ENCODE measurements at regions not wholly inside any gene's neighbourhood (a gene's known extent, or its start where the extent isn't known, plus 50 kb on each side); places are given as distances from the start of the nearest gene placed in this dataset.

- Histone ChIP-seq H4K20me1 (replicated peaks; ENCODE audit: control insufficient read depth, extremely low read depth, insufficient read depth, low read length) (no peaks in the 10 kb centered on the region), H3K9me1 (replicated peaks; ENCODE audit: control insufficient read depth, extremely low read depth, insufficient read depth, low read length) (no peaks in the 10 kb centered on the region), H2AFZ (ENCODE audit: low read depth, low read length) (no peak overlapping the region), H3K9ac (replicated peaks; ENCODE audit: extremely low read depth, insufficient read depth, low read length) (no peak overlapping the region), H3K4me3 (replicated peaks in 1 of 3; ENCODE audit: insufficient read depth in 1 of 3, low read depth in 1 of 3, low read length in 3 of 3) (no peak overlapping the region), H3K4me2 (ENCODE audit: insufficient read depth, low read length) (no peak overlapping the region), H3K79me2 (ENCODE audit: control insufficient read depth, insufficient read depth, low read length) (no peaks in the 10 kb centered on the region), H3K9me3 (replicated peaks; ENCODE audit: control insufficient read depth, insufficient read depth, low read length) (no peaks in the 10 kb centered on the region), H3K4me1 (ENCODE audit: control insufficient read depth, extremely low read depth, insufficient read depth, low read length) (no peaks in the 10 kb centered on the region), H3K27me3 (ENCODE audit: control insufficient read depth in 2 of 2, insufficient read depth in 2 of 2, low read length in 2 of 2) (no peaks in the 10 kb centered on the region), H3K36me3 (ENCODE audit: control insufficient read depth in 2 of 2, extremely low read depth in 1 of 2, insufficient read depth in 2 of 2, low read length in 2 of 2) (no peaks in the 10 kb centered on the region), H3K27ac (ENCODE audit: insufficient read depth, low read depth, low read length) (no peak overlapping the region)
- no TSS peak for BruUV-seq (replicated peaks)
- dilution Hi-C loops (cut with MboI; ENCODE audit: extremely low pct_ligation_motif_present, low sequenced_read_pairs): no loop called here
- DNase-seq (ENCODE audit: low read depth, low spot score) (no peak), FAIRE-seq (no peak)
- POLR2A ChIA-PET: no interaction called here
- CTCF ChIA-PET: interaction anchor here (1.0 kb wide), 1 partner anchor 10 kb away, joined by 3 read pairs; no protein-coding TSS in a partner anchor
- intact Hi-C loops (cut with micrococcal nuclease): no loop called here
- TF ChIP-seq GATA2 (IDR thresholded peaks at IDR 0.05; ENCODE audit: insufficient read depth, insufficient read length, low read depth, low read length) (no peak), FOS (IDR thresholded peaks at IDR 0.05; ENCODE audit: borderline replicate concordance, insufficient read depth, low read length) (no peak), POLR2AphosphoS5 (IDR thresholded peaks at IDR 0.05; ENCODE audit: insufficient read depth, low read depth, low read length) (no peak), MAX (IDR thresholded peaks at IDR 0.05; ENCODE audit: insufficient read depth, insufficient read length) (no peak), EZH2 (IDR thresholded peaks at IDR 0.05; ENCODE audit: borderline replicate concordance, low read depth, low read length, severe bottlenecking) (no peak), JUN (IDR thresholded peaks at IDR 0.05; ENCODE audit: borderline replicate concordance, insufficient read depth, insufficient read length, low read depth) (no peak), MYC (IDR thresholded peaks at IDR 0.05; ENCODE audit: low read depth, low read length) (no peak), POLR2A (IDR thresholded peaks at IDR 0.05; ENCODE audit: low read depth, low read length) (no peak)
- TF ChIP-seq, protein P1, sequence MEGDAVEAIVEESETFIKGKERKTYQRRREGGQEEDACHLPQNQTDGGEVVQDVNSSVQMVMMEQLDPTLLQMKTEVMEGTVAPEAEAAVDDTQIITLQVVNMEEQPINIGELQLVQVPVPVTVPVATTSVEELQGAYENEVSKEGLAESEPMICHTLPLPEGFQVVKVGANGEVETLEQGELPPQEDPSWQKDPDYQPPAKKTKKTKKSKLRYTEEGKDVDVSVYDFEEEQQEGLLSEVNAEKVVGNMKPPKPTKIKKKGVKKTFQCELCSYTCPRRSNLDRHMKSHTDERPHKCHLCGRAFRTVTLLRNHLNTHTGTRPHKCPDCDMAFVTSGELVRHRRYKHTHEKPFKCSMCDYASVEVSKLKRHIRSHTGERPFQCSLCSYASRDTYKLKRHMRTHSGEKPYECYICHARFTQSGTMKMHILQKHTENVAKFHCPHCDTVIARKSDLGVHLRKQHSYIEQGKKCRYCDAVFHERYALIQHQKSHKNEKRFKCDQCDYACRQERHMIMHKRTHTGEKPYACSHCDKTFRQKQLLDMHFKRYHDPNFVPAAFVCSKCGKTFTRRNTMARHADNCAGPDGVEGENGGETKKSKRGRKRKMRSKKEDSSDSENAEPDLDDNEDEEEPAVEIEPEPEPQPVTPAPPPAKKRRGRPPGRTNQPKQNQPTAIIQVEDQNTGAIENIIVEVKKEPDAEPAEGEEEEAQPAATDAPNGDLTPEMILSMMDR (IDR thresholded peaks at IDR 0.05; ENCODE audit: extremely low read depth in 1 of 2, insufficient read depth in 1 of 2, low read depth in 1 of 2, low read length in 2 of 2): no peak
These were observed 99.8 kb upstream of the MTPN start for GRCh38 chr7:136076954-136077353.

All from endothelial cell of umbilical vein (primary cell).